Neural cell (in vitro differentiated cells): ENCODE measurements at regions not wholly inside any gene's neighbourhood (a gene's known extent, or its start where the extent isn't known, plus 50 kb on each side); places are given as distances from the start of the nearest gene placed in this dataset.

ENCODE experiments used
- H2AFZ ChIP-seq: fragments of 200-600, 300-800 bp; sonication (generic), shearing (Covaris generic); 2 replicates; pipeline ENCODE4 v1.6.0; 2014; ENCODE audit warnings: low read depth, mild to moderate bottlenecking, antibody characterized with exemption, low read length, moderate library complexity
- H3F3A ChIP-seq: fragments of 200-600 bp; shearing (Covaris generic); 2 replicates; pipeline ENCODE4 v1.6.1; 2016; ENCODE audit warnings: mild to moderate bottlenecking, moderate library complexity, mixed read lengths, antibody characterized with exemption, low read length; ENCODE audit not compliant: insufficient read depth, poor library complexity, severe bottlenecking
- H3K27ac ChIP-seq: fragments of 200-600, 300-800 bp; sonication (generic), shearing (Covaris generic); 2 replicates; pipeline ENCODE4 v1.5.1; 2014; ENCODE audit warnings: mild to moderate bottlenecking, low read length, moderate library complexity
- H3K27me3 ChIP-seq: fragments of 300-800, 200-600 bp; sonication (generic), shearing (Covaris generic); 2 replicates; pipeline ENCODE4 v1.6.0; 2014; ENCODE audit warnings: mild to moderate bottlenecking, low read depth, low read length, moderate library complexity; ENCODE audit not compliant: insufficient read depth
- H3K36me3 ChIP-seq: fragments of 300-800, 200-600 bp; sonication (generic), shearing (Covaris generic); 2 replicates; pipeline ENCODE4 v1.5.1; 2014; ENCODE audit warnings: mild to moderate bottlenecking, antibody characterized with exemption, low read length, moderate library complexity; ENCODE audit not compliant: insufficient read depth
- H3K4me2 ChIP-seq: fragments of 300-800, 200-600 bp; sonication (generic), shearing (Covaris generic); 2 replicates; pipeline ENCODE4 v1.6.0; 2014; ENCODE audit warnings: mild to moderate bottlenecking, low read length
- H3K4me3 ChIP-seq: fragments of 300-800, 200-600 bp; sonication (generic), shearing (Covaris generic); 2 replicates; pipeline ENCODE4 v1.5.1; 2014; ENCODE audit warnings: mild to moderate bottlenecking, low read length, moderate library complexity
- H3K79me2 ChIP-seq: fragments of 200-600 bp; shearing (Covaris generic); replicated peaks from 2 replicates; pipeline ENCODE4 v1.6.0; 2014; ENCODE audit warnings: mild to moderate bottlenecking, low read length, moderate library complexity; ENCODE audit not compliant: insufficient read depth
- H3K9ac ChIP-seq: fragments of 300-800, 200-600 bp; sonication (generic), shearing (Covaris generic); 2 replicates; pipeline ENCODE4 v1.6.1; 2016; ENCODE audit warnings: mild to moderate bottlenecking, low read length, mixed read lengths
- H3K9me2 ChIP-seq: fragments of 200-600 bp; shearing (Covaris generic); 2 replicates; pipeline ENCODE4 v1.6.1; 2016; ENCODE audit warnings: mild to moderate bottlenecking, low read length, mixed read lengths; ENCODE audit not compliant: insufficient read depth
- H3K9me3 ChIP-seq: fragments of 200-600, 300-800 bp; sonication (generic), shearing (Covaris generic); 2 replicates; pipeline ENCODE4 v1.6.1; 2016; ENCODE audit warnings: mild to moderate bottlenecking, mixed run types, low read length, moderate library complexity, mixed read lengths
- H4K20me1 ChIP-seq: fragments of 200-600 bp; shearing (Covaris generic); 2 replicates; pipeline ENCODE4 v1.6.1; 2016; ENCODE audit warnings: mild to moderate bottlenecking, mixed run types; ENCODE audit not compliant: insufficient read depth
- CTCF ChIP-seq: fragments of 450-650 bp; IDR thresholded peaks from 2 replicates; pipeline ENCODE4 v1.5.1; 2014; ENCODE audit warnings: antibody characterized with exemption, mild to moderate bottlenecking, moderate library complexity; ENCODE audit not compliant: poor library complexity, severe bottlenecking
- EP300 ChIP-seq: fragments of 450-650 bp; conservative IDR thresholded peaks from 2 replicates; pipeline ENCODE4 v1.6.1; 2014; ENCODE audit warnings: antibody characterized with exemption, mild to moderate bottlenecking, moderate library complexity; ENCODE audit not compliant: poor library complexity, severe bottlenecking
- EZH2 ChIP-seq: fragments of 200-600, 300-800 bp; shearing (Covaris generic), sonication (generic); IDR thresholded peaks from 2 replicates; pipeline ENCODE4 v1.6.1; 2014; ENCODE audit warnings: antibody characterized with exemption, low read length, borderline replicate concordance, mild to moderate bottlenecking; ENCODE audit not compliant: insufficient read depth, poor library complexity, severe bottlenecking
- MXI1 ChIP-seq: fragments of 450-650 bp; conservative IDR thresholded peaks from 2 replicates; pipeline ENCODE4 v1.6.1; 2014; ENCODE audit warnings: antibody characterized with exemption, mild to moderate bottlenecking; ENCODE audit not compliant: poor library complexity, severe bottlenecking
- POLR2AphosphoS5 ChIP-seq: IDR thresholded peaks from 2 replicates; pipeline ENCODE4 v1.6.1; 2012
- RAD21 ChIP-seq: fragments of 450-650 bp; conservative IDR thresholded peaks from 2 replicates; pipeline ENCODE4 v1.6.1; 2014; ENCODE audit warnings: antibody characterized with exemption, mild to moderate bottlenecking, moderate library complexity
- REST ChIP-seq: IDR thresholded peaks from 2 replicates; pipeline ENCODE4 v1.6.1; 2012; ENCODE audit warnings: borderline replicate concordance
- SMC3 ChIP-seq: fragments of 450-650 bp; conservative IDR thresholded peaks from 2 replicates; pipeline ENCODE4 v1.6.1; 2014; ENCODE audit warnings: antibody characterized with exemption, mild to moderate bottlenecking, moderate library complexity; ENCODE audit not compliant: poor library complexity
- TAF1 ChIP-seq: IDR thresholded peaks from 2 replicates; pipeline ENCODE4 v1.6.1; 2012; ENCODE audit warnings: low read depth

- TF ChIP-seq EZH2 (no peak), POLR2AphosphoS5 (no peak), MXI1 (no peak)
These were observed 426.8 kb upstream of the CNKSR2 start (continued) for GRCh38 chrX:20947411-20947912.

GRCh38 chrX:20913760-20914159 lies 460.5 kb upstream of the CNKSR2 start:
- Histone ChIP-seq H3K27me3 (no peaks in the 10 kb centered on the region), H3K4me2 (no peak overlapping the region), H3K36me3 (no peaks in the 10 kb centered on the region)

More at GRCh38 chrX:20913760-20914159, 460.5 kb upstream of the CNKSR2 start:
- no peak overlapping the region for H3K9ac ChIP-seq
- TF ChIP-seq MXI1 (no peak), POLR2AphosphoS5 (no peak), RAD21 (no peak), EP300 (no peak), TAF1 (no peak), EZH2 (no peak), CTCF (no peak), REST (no peak), SMC3 (no peak)
- H3F3A ChIP-seq, result no peaks in the 10 kb centered on the region
- no peaks in the 10 kb centered on the region for H3K79me2 ChIP-seq
- no peak overlapping the region for H3K27ac ChIP-seq
- no peaks in the 10 kb centered on the region for H3K9me2 ChIP-seq
- no peaks in the 10 kb centered on the region for H4K20me1 ChIP-seq
- H3K4me3 ChIP-seq, result no peak overlapping the region
- no peaks in the 10 kb centered on the region for H3K9me3 ChIP-seq
- no peak overlapping the region for H2AFZ ChIP-seq
